DND-41 (cell line): ENCODE measurements at regions not wholly inside any gene's neighbourhood (a gene's known extent, or its start where the extent isn't known, plus 50 kb on each side); places are given as distances from the start of the nearest gene placed in this dataset.

Source experiments
- EZH2 ChIP-seq: IDR thresholded peaks from 3 replicates; pipeline ENCODE4 v1.6.1; 2012; ENCODE audit warnings: borderline replicate concordance, low read depth, mild to moderate bottlenecking, moderate library complexity, low read length, inconsistent platforms; ENCODE audit not compliant: severe bottlenecking
- TF ChIP-seq, protein P1 (sequence below): IDR thresholded peaks from 2 replicates; pipeline ENCODE4 v1.5.1; 2012; ENCODE audit warnings: borderline replicate concordance, low read length, moderate library complexity, mild to moderate bottlenecking; ENCODE audit not compliant: poor library complexity, severe bottlenecking; ENCODE audit errors: extremely low read depth

DNA sequence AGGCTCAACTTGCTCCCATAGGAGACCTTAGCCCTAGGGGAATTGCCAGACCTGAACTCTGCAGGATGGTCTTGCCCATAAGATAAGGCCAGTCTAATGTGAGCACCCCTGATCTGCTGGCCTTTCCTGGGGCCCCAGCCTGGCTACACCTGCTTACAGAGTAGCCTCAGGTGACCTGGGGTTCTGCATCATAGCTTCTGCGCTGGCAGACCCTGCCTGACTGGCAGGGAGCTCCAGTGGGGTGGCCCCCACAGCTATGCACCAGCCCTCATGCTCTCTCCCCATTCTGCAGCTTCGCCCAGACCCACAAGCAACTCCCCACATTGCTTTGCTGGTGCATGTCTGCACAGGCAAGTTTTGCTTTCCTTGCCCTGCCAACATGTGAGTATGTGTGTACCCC is 371.3 kb upstream of the CLEC14A start:
- TF ChIP-seq, protein P1, sequence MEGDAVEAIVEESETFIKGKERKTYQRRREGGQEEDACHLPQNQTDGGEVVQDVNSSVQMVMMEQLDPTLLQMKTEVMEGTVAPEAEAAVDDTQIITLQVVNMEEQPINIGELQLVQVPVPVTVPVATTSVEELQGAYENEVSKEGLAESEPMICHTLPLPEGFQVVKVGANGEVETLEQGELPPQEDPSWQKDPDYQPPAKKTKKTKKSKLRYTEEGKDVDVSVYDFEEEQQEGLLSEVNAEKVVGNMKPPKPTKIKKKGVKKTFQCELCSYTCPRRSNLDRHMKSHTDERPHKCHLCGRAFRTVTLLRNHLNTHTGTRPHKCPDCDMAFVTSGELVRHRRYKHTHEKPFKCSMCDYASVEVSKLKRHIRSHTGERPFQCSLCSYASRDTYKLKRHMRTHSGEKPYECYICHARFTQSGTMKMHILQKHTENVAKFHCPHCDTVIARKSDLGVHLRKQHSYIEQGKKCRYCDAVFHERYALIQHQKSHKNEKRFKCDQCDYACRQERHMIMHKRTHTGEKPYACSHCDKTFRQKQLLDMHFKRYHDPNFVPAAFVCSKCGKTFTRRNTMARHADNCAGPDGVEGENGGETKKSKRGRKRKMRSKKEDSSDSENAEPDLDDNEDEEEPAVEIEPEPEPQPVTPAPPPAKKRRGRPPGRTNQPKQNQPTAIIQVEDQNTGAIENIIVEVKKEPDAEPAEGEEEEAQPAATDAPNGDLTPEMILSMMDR = no peak
- no peak for TF ChIP-seq EZH2
